KOPT-K1 (cell line): ENCODE measurements at regions not wholly inside any gene's neighbourhood (a gene's known extent, or its start where the extent isn't known, plus 50 kb on each side); places are given as distances from the start of the nearest gene placed in this dataset.

ENCODE experiments used
- H3K27ac ChIP-seq: fragments of 200-600 bp; sonication (generic); 2 replicates; pipeline ENCODE4 v1.5.1; 2016; ENCODE audit warnings: antibody characterized with exemption, mild to moderate bottlenecking, low read depth, low read length; ENCODE audit not compliant: poor library complexity, severe bottlenecking
- H3K36me3 ChIP-seq: fragments of 200-600 bp; sonication (generic); 2 replicates; pipeline ENCODE4 v1.5.1; 2017; ENCODE audit warnings: antibody characterized with exemption, mild to moderate bottlenecking, low read length, moderate library complexity; ENCODE audit not compliant: insufficient read depth
- H3K9me3 ChIP-seq: fragments of 200-600 bp; sonication (generic); 2 replicates; pipeline ENCODE4 v1.5.1; 2017; ENCODE audit warnings: antibody characterized with exemption, low read length, mild to moderate bottlenecking; ENCODE audit not compliant: insufficient read depth, poor library complexity, severe bottlenecking

DNA sequence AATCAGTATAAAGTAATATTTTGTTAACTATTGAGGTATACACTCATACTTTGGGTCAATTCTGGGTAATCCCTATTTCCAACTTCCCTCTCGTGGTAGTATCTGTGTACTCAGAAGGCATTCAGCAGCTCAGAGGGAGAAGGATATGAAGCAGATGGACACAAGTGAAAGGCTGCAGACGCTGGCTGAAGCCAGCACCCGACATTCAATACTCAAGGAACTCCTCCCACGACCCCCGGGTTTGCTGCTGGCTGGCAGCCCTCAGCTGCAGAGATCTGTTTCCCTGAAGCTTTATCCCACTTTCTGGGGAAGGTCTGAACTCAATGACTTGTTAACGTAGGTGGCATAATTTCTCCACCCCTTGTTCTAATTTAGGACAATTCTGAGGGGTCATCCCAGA, 847.3 kb upstream of the SOX11 start:
- no peak overlapping the region for H3K27ac ChIP-seq
- H3K9me3 ChIP-seq: no peaks in the 10 kb centered on the region
- no peaks in the 10 kb centered on the region for H3K36me3 ChIP-seq

DNA sequence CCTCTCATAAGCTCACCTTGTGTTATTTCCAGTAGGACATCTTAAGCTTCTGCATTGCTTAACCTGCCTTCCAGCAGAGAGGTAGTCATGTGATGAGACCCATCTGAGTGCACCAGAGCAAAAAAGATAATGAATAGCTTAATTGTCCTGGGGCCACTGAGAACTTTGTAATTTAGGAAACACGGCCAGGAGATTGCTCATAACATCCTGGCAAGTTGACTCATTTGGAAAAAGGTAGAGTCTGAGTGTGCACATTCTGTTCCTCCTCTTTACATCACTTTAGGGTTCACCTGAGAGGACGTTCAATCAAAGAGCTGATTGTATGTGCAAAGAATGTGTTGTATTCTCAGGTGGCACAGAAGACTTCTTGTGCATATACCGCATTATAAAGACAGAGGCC, 830.2 kb upstream of the SOX11 start:
- Histone ChIP-seq H3K36me3 (no peaks in the 10 kb centered on the region), H3K27ac (no peak overlapping the region), H3K9me3 (no peaks in the 10 kb centered on the region)

DNA sequence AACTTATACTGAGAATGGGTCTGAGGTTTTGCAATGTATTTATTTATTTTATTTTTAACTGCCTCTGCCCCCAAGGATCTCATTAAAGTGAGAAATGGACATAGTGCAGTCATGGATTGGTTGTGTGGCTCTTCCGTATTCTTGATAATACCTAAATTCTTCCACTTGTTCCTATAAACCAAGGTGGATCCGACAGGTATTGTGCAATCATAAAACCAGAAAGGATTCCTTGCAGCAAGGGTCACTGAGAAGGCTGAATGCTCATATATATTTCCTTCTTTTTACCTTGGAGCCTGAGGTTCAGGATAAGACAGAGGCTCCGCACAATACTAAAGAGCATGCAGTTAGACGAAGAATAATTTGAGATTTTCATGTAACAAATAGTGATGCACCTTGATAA, 826.0 kb upstream of the SOX11 start:
- H3K36me3 ChIP-seq: no peaks in the 10 kb centered on the region
- no peak overlapping the region for H3K27ac ChIP-seq
- no peaks in the 10 kb centered on the region for H3K9me3 ChIP-seq

DNA sequence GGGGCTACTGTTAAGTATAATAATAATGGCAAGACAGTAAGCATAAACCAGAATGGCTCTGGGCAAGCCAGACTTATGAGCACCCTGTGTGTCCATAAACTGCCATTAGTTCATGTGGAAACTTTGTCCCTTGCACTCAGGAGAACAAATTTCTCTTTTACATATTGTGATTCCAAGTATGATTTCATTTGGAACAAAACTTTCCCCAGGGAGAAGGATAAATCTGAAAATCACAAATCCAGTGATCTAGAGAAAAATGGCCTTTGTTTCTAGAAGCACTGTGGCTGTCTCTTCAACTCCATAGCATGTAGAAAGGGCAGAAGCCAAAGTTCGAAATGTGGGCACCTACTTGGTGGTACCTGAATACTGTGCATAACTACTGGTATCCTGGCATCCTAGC, 823.7 kb upstream of the SOX11 start:
- no peak overlapping the region for H3K27ac ChIP-seq
- H3K36me3 ChIP-seq: no peaks in the 10 kb centered on the region
- H3K9me3 ChIP-seq: no peaks in the 10 kb centered on the region

DNA sequence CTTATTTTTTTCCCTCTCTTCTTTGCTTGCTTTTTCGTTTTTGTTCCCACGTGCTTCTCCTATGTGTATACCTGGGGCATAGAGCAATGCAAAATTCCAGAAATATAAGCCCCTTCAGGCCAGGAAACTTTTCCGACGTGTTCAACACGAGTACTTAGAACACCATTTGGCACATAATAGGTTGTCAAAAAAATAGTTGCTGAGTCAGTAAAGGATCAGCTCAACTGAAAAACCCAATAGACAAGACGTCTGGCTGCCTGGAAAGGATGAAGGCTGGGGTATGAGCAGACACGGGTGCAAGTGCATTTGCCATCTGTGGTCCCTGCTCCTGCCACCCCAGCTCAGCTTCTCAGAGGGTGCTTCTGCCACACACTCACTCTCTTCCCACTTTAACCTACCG, 823.0 kb upstream of the SOX11 start:
- Histone ChIP-seq H3K9me3 (no peaks in the 10 kb centered on the region), H3K27ac (no peak overlapping the region), H3K36me3 (no peaks in the 10 kb centered on the region)

DNA sequence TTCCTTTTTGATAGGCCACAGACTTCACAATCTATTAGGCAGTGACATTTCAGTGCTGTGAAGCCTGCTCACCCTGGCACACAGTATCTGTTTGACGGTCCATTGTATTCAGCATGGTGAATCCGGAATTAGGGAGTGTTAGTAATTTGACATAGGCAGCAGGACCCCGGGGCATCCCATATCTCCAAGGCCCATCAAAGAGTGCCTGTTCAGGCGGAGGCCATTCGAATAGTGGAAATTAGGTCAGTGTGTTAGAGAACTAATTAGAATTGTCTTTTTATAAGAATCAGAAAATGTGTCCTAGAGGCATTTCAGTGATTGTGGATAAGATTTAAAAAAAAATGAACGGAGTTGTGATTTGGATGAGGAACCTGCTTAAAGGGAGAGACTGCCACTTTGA, 818.8 kb upstream of the SOX11 start:
- Histone ChIP-seq H3K9me3 (no peaks in the 10 kb centered on the region), H3K27ac (no peak overlapping the region), H3K36me3 (no peaks in the 10 kb centered on the region)

DNA sequence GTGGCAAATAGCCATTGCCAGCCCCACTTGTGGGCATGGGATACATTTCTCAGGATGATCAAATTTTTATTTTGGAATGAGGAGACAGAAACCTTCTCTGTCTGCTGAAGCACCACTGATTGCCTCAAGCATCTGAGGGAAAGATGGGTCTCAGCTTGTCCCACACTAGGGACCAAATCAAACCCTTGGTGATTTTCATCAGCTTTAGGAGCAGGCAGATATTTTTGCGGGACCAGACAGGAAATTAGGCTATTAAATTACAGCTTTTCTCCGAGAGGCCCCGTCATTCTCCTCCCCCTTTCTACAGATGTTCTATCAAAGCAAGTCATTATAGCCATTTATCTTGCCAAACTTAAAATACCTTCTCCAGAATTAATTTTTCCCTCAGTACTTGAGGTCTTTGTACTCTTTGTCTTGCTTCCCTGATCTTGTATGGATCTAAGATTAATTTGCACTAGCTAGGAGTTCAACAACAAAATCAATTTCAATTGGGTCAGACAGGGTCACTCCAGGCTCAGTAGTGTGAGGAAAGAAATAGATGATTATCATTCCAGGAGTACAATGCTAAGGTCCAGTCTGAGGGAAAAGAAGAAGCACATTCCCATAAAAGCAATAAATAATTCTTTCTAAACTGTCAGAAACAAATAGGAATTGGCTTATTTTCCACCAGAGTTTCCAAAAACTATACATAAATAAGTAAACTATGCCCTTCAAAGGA, 818.1 kb upstream of the SOX11 start:
- Histone ChIP-seq H3K36me3 (no peaks in the 10 kb centered on the region), H3K9me3 (no peaks in the 10 kb centered on the region), H3K27ac (no peak overlapping the region)

DNA sequence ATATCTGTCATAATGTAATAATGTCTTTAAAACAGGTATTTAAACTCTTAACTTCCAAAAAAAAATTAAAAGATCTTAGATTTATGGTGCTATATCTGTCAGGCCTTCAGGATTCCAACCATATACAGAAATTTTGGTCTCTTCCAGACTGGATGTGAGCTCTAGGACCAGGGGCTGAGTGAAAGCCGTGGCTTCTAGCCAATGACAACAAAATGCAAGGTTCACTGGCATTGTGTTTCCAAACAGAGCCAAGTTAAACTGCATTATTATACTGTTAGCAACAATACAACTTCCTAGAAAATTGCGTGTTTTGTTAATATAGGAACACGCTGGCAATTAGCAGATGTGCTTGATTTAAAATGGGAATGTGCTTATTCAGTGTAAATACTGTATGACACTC, 809.8 kb upstream of the SOX11 start:
- Histone ChIP-seq H3K36me3 (no peaks in the 10 kb centered on the region), H3K9me3 (no peaks in the 10 kb centered on the region), H3K27ac (no peak overlapping the region)

DNA sequence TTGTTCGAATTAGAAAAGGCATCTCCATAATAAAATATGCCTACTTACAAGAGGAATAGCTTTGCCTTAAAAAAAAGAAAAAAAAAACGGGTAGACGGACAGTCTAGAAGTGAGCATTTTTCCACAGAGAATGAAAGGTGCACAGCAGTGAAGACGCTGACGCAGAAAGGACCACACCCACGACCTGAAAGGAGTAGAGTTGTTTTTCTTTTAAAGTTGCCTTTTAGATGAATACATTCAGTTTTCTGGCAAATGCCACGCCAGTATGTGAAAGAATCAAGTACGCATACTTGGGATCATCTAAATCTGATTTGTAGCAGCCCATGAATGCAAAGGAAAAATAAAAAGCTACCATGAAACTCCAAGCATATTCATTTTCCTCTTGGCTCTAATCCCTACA, 809.2 kb upstream of the SOX11 start:
- Histone ChIP-seq H3K36me3 (no peaks in the 10 kb centered on the region), H3K9me3 (no peaks in the 10 kb centered on the region), H3K27ac (no peak overlapping the region)

DNA sequence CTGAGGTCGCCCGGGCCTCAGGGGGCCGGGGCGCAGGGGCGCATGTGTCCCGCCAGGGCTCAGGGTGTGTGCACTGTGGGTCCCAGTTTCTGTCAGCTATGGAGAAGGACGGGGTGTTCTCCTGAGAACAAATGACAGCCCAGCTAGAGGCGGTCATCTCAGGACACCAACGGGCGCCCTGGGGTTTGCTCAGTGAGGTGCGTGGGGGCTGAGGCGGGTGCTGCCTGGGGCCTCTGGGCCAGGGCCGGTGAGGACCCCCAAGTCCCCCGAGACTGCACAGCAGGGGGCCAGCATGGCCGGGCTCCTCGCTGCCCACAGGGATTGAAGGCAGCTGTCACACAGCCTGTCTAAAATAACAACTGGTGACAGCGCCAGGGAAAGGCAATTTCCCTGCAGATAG, 808.8 kb upstream of the SOX11 start:
- Histone ChIP-seq H3K36me3 (no peaks in the 10 kb centered on the region), H3K27ac (no peak overlapping the region)

DNA sequence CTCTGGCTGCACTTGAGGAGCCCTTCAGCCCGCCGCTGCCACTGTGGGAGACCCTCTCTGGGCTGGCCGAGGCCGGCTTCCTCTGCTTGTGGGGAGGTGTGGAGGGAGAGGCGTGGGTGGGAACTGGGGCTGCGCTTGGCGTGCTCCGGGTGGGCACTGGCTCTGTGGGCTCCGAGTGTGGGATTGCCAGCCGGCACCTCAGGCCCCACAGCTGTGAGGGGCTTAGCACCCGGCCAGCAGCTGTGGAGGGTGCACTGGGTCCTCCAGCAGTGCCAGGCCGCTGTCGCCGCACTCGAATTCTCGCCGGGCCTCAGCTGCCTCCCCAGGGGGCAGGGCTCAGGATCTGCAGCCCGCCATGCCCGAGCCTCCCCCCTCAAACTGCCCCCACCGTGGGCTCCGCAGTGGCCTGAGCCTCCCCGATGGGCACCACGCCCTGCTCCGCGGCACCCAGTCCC, 808.0 kb upstream of the SOX11 start:
- no peaks in the 10 kb centered on the region for H3K9me3 ChIP-seq
- H3K27ac ChIP-seq: no peak overlapping the region
- no peaks in the 10 kb centered on the region for H3K36me3 ChIP-seq

More for the DNA sequence above, 808.8 kb upstream of the SOX11 start:
- H3K9me3 ChIP-seq: no peaks in the 10 kb centered on the region

DNA sequence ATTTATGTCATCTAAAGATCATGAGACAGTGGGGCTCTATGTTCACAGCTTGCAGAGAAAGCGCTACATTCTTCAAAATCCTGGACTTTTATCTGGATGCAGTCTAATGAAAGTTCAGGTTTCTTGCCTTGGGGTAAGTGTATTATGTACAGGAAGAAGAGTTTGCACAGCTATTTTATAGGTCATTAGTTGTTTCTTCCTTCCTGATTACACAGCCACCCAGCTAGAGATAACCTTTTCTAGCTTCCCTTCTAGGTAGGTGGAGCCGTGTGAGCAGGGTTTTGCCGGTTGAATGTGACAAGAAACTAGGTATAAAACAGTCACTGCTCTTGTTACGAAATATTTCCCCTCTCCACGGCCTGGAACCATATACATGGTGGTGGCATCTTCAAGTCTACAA, 800.8 kb upstream of the SOX11 start:
- no peaks in the 10 kb centered on the region for H3K9me3 ChIP-seq
- no peaks in the 10 kb centered on the region for H3K36me3 ChIP-seq
- no peak overlapping the region for H3K27ac ChIP-seq

DNA sequence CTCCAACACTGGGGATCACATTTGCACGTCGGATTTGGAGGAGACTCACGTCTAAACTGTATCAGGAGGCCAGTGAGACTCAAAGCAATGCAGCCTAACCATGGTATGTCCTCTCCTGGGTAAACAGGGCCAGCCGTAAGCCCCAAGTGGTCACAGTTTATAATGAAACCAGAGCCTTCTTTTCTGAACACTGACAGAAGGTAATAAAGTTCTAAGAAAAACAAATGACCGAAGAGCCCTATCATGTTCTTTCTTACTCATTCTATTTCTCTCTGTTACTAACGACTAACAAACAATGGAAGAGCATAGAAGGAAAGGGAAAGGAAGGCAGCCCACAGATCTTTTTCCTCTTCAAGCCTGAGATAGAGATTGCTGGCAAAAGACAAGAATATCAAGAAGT, 796.8 kb upstream of the SOX11 start:
- no peaks in the 10 kb centered on the region for H3K36me3 ChIP-seq
- no peaks in the 10 kb centered on the region for H3K9me3 ChIP-seq
- H3K27ac ChIP-seq: no peak overlapping the region

DNA sequence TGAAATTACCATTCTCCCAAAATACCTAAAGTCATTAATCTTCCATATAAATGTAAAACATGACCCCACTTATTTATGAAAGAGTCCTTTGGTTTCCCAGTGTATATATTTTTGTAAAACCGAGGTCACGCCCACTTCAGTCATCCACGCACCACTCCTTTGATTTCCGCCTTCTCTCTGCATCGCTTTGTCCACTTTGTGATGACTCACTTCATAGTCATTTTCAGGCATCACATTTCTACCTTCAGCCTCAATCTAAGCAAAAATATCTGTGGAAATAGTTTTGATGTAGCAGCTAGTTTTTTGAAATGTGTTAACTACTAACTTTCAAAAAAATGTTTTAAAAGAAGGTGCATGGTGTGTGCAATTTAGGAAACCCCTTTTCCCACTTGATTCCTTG, 793.5 kb upstream of the SOX11 start:
- no peaks in the 10 kb centered on the region for H3K36me3 ChIP-seq
- no peaks in the 10 kb centered on the region for H3K9me3 ChIP-seq
- no peak overlapping the region for H3K27ac ChIP-seq

DNA sequence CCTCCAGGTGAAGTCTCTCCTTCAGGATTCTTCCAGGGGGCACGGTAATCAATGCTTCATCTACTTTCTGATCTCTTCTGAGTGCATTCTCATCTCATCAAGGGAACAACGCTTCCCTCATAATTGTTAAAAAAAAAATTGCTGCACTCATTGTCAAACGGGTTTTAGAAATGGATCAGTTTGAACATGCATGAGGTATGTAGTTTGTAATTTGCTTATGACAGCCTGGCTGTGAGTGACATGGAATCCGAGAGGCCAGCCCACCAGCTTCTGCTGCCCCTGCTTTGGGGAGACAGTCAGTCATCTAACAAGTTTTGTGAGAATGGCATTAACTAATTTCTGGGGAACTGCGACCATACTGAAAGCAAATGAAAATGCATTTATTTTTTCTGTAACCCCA, 791.9 kb upstream of the SOX11 start:
- no peaks in the 10 kb centered on the region for H3K36me3 ChIP-seq

DNA sequence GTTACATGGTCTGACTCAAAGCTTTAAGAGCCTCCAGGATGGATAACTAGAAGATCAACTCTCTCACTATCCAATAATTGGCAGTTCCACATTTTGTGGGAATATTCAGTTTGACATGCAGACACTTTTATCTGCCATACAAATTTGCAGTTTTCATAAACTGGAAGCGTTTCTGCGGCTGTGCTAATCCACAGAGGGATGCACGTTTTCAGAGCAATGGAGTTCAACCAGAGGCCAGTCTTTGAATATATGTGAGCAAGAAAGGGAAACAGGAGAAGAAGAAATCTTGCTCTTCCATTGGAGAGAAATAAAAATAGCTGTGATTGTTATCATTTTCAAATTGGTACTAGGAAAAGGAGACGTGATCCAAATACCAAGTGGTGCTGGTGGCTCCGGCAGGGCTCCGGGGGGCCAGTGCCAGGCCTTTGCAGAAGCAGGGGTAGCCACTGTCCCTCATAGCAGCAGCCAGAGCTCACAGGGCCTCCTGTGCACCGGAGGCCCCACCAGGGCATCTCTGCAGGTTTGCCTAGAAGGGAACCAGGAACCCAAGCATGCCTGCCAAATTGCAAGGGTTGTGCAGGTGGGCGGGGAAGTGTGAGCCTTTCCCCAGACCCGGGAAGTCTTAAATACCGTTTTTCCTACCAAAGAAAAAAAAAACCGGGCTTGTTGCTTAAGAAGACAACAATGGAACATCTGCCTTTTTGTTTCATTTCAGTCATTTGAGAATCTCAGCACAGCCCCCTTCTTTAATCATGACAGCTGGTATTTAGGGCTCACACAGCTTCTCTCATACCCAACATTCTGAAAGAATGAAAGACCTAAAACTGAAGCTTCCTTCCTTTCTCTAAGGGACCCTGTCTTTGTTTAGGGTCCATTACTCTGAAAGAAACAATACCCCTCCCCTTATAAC, 791.1 kb upstream of the SOX11 start:
- Histone ChIP-seq H3K36me3 (no peaks in the 10 kb centered on the region), H3K27ac (no peak overlapping the region), H3K9me3 (no peaks in the 10 kb centered on the region)

More for the DNA sequence above, 791.9 kb upstream of the SOX11 start:
- no peak overlapping the region for H3K27ac ChIP-seq
- H3K9me3 ChIP-seq: no peaks in the 10 kb centered on the region
